ENCODE measurements at regions not wholly inside any gene's neighbourhood (a gene's known extent, or its start where the extent isn't known, plus 50 kb on each side); places are given as distances from the start of the nearest gene placed in this dataset.
A peak's percentile ranks its signal among the peaks of the same experiment; 100 is the strongest.

DNA sequence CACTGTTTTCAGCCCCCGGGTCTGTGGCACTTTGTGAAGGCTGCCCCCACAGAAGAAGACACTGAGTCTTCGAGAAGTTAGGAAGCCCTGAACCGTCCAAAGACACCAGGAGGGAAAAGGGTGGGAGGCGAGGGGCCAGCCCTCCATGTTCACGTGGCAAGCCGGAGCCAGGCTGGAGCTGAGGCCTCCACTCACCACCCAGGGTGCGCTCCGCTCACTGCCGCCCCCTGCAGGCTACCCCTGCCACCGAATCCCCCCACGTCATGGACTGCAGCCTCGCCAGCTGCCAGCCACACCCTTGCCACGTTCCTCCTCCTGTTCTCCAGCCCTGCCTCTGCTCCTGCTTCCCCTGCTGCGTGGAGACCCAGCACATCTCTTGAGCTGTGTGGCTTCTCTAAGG is 59.0 kb upstream of the EN2 start:
- Histone ChIP-seq H4K20me1 (ENCODE audit: insufficient read depth) (no peaks in the 10 kb centered on the region), H3K4me3 (no peak overlapping the region), H3K4me2 (no peak overlapping the region), H3F3A (ENCODE audit: insufficient read depth, low read depth) (no peaks in the 10 kb centered on the region), H3K27ac (no peak overlapping the region), H3K36me3 (ENCODE audit: low read depth) (no peaks in the 10 kb centered on the region), H3K9me3 (ENCODE audit: insufficient read depth, low read depth) (no peaks in the 10 kb centered on the region), H3K79me2 (ENCODE audit: low read depth) (no peaks in the 10 kb centered on the region), H2AFZ (no peak overlapping the region), H3K9me2 (ENCODE audit: insufficient read depth) (no peaks in the 10 kb centered on the region), H3K4me1 (replicated peaks; ENCODE audit: insufficient read depth) (no peaks in the 10 kb centered on the region), H3K27me3 (ENCODE audit: insufficient read depth, low read depth) (peaks cover 96% of the 10 kb centered on the region)
- CTCF ChIA-PET = no interaction called here
- POLR2A ChIA-PET (ENCODE audit: unreplicated experiment) = no interaction called here
- no TSS peak for BruUV-seq (replicated peaks)
- no peak for TF ChIP-seq EZH2 (IDR thresholded peaks at IDR 0.05; ENCODE audit: low read depth)
- TF ChIP-seq, protein P1, sequence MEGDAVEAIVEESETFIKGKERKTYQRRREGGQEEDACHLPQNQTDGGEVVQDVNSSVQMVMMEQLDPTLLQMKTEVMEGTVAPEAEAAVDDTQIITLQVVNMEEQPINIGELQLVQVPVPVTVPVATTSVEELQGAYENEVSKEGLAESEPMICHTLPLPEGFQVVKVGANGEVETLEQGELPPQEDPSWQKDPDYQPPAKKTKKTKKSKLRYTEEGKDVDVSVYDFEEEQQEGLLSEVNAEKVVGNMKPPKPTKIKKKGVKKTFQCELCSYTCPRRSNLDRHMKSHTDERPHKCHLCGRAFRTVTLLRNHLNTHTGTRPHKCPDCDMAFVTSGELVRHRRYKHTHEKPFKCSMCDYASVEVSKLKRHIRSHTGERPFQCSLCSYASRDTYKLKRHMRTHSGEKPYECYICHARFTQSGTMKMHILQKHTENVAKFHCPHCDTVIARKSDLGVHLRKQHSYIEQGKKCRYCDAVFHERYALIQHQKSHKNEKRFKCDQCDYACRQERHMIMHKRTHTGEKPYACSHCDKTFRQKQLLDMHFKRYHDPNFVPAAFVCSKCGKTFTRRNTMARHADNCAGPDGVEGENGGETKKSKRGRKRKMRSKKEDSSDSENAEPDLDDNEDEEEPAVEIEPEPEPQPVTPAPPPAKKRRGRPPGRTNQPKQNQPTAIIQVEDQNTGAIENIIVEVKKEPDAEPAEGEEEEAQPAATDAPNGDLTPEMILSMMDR (conservative IDR thresholded peaks at IDR 0.05) = peak; percentile 37
- intact Hi-C loops (cut with micrococcal nuclease; ENCODE audit: unreplicated experiment) = no loop called here
- no peak for DNase-seq

- no peak overlapping the region for H2AFZ ChIP-seq
- no peaks in the 10 kb centered on the region for H3K9me3 ChIP-seq (ENCODE audit: insufficient read depth, low read depth)
- H3K79me2 ChIP-seq (ENCODE audit: low read depth) = no peaks in the 10 kb centered on the region
- no peaks in the 10 kb centered on the region for H3F3A ChIP-seq (ENCODE audit: insufficient read depth, low read depth)
- POLR2A ChIA-PET (ENCODE audit: unreplicated experiment) = no interaction called here
- H3K4me2 ChIP-seq = no peak overlapping the region
- H3K27ac ChIP-seq = no peak overlapping the region
- H3K36me3 ChIP-seq (ENCODE audit: low read depth) = no peaks in the 10 kb centered on the region
- CTCF ChIA-PET = no interaction called here
- H3K27me3 ChIP-seq (ENCODE audit: insufficient read depth, low read depth) = peaks cover 96% of the 10 kb centered on the region
- H3K4me1 ChIP-seq (replicated peaks; ENCODE audit: insufficient read depth) = no peaks in the 10 kb centered on the region
- H3K9me2 ChIP-seq (ENCODE audit: insufficient read depth) = no peaks in the 10 kb centered on the region
- H4K20me1 ChIP-seq (ENCODE audit: insufficient read depth) = no peaks in the 10 kb centered on the region
- no TSS peak for BruUV-seq (replicated peaks)
- no peak overlapping the region for H3K4me3 ChIP-seq
- TF ChIP-seq, protein P1 (conservative IDR thresholded peaks at IDR 0.05) = no peak
- no peak for TF ChIP-seq EZH2 (IDR thresholded peaks at IDR 0.05; ENCODE audit: low read depth)
- intact Hi-C loops (cut with micrococcal nuclease; ENCODE audit: unreplicated experiment) = no loop called here
- no peak for DNase-seq
Observed at GRCh38 chr7:155399577-155399976, 58.4 kb upstream of the EN2 start.

DNA sequence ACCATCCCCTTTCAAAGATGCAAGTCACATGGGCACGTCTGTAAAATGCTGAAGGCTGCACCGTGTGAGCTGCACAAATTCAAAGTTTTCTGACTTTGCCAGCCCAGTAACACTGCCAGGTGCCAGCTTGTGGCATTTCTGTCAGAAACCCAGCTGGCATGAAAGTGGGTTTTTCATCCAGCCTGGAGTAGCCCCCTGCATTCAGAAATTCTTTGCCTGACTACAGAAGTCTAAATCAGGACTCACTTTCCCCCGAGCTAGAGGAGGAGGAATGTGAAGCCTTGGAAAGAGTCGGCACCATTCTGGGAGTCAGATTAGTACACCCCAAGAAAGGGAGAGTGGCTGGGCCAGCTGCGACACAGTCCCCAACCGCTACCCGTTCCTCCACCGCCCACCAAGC is 56.7 kb upstream of the EN2 start:
- Histone ChIP-seq H2AFZ (no peak overlapping the region), H3K27me3 (ENCODE audit: insufficient read depth, low read depth) (peaks cover 96% of the 10 kb centered on the region), H3K27ac (no peak overlapping the region), H3K4me3 (no peak overlapping the region), H3K9me2 (ENCODE audit: insufficient read depth) (no peaks in the 10 kb centered on the region), H3K9me3 (ENCODE audit: insufficient read depth, low read depth) (no peaks in the 10 kb centered on the region), H4K20me1 (ENCODE audit: insufficient read depth) (no peaks in the 10 kb centered on the region), H3K4me2 (no peak overlapping the region), H3K4me1 (replicated peaks; ENCODE audit: insufficient read depth) (no peaks in the 10 kb centered on the region), H3K79me2 (ENCODE audit: low read depth) (no peaks in the 10 kb centered on the region), H3K36me3 (ENCODE audit: low read depth) (no peaks in the 10 kb centered on the region), H3F3A (ENCODE audit: insufficient read depth, low read depth) (no peaks in the 10 kb centered on the region)
- ChIA-PET POLR2A (ENCODE audit: unreplicated experiment) (no interaction called here), CTCF (no interaction called here)
- DNase-seq = no peak
- TF ChIP-seq, protein P1 (conservative IDR thresholded peaks at IDR 0.05) = no peak
- no peak for TF ChIP-seq EZH2 (IDR thresholded peaks at IDR 0.05; ENCODE audit: low read depth)
- BruUV-seq (replicated peaks) = no TSS peak
- intact Hi-C loops (cut with micrococcal nuclease; ENCODE audit: unreplicated experiment) = no loop called here
